ENCODE measurements at regions not wholly inside any gene's neighbourhood (a gene's known extent, or its start where the extent isn't known, plus 50 kb on each side); places are given as distances from the start of the nearest gene placed in this dataset.

DNA sequence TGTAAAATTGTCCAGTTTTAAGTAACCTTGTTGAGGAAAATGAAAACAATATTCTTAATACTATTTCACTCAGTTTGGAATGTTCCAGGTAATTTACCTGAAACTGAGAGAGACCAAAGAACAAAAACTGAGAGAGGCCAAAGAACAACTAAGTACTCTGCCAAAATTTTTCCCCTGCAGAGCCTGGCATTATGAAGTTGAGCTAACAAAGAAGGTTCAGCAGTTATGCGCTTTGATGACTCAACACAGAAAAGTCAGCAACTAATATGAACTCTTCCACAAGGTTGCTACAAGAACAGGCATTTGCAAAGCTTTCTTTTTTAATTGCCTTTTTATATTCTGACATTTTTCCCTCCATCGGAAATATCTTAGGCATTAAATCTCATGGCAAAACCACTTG, 270.9 kb downstream of the CHRM3 start:
- DNase-seq: no peak
- H3K27me3 ChIP-seq: no peaks in the 10 kb centered on the region
- TF ChIP-seq POLR2A (IDR thresholded peaks at IDR 0.05): no peak
- TF ChIP-seq, protein P1, sequence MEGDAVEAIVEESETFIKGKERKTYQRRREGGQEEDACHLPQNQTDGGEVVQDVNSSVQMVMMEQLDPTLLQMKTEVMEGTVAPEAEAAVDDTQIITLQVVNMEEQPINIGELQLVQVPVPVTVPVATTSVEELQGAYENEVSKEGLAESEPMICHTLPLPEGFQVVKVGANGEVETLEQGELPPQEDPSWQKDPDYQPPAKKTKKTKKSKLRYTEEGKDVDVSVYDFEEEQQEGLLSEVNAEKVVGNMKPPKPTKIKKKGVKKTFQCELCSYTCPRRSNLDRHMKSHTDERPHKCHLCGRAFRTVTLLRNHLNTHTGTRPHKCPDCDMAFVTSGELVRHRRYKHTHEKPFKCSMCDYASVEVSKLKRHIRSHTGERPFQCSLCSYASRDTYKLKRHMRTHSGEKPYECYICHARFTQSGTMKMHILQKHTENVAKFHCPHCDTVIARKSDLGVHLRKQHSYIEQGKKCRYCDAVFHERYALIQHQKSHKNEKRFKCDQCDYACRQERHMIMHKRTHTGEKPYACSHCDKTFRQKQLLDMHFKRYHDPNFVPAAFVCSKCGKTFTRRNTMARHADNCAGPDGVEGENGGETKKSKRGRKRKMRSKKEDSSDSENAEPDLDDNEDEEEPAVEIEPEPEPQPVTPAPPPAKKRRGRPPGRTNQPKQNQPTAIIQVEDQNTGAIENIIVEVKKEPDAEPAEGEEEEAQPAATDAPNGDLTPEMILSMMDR (IDR thresholded peaks at IDR 0.05): no peak
- H3K4me1 ChIP-seq: no peaks in the 10 kb centered on the region
- H3K4me3 ChIP-seq: no peak overlapping the region
- H3K36me3 ChIP-seq: no peaks in the 10 kb centered on the region
- no peak overlapping the region for H3K27ac ChIP-seq
- H3K9me3 ChIP-seq: no peaks in the 10 kb centered on the region

DNA sequence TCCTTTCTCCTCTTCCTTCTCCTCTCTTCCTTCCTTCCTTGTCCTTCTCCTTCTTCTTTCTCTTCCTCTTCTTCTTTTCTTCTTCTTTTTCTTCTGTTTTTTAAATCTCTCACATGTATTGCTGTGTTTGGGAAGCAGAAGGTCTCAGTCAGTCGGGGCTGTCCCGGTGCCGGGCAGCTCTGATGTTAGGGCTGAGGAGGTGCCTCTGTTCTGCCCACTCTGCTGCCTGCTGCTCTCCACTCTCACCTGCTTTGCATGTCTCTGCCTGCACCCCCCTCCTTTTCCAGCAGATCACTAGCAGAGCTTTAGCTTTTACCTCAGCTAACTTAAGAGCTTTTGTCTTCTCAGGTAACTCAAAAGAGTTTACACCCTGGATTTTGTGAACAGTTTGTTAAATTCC, 276.6 kb downstream of the CHRM3 start:
- Histone ChIP-seq H3K27ac (no peak overlapping the region), H3K4me3 (no peak overlapping the region)
- DNase-seq: no peak

DNA sequence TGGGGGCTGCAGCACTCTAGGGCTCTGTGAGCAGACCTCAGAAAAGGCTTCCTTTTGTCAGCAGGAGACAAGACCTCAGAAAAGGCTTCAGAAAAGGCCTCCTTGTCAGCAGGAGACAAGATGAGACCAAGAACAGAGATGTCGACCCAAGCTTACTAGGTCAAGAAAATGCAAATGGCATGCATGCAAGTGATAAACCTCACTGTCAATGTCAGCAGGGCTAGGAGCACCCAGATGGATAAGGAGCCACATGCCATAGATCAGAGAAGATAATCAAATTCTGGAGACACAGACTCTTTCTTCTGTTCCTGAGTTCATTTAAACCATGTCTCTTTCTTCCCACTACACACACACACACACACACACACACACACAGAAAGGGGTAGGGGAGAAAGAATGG, 285.9 kb downstream of the CHRM3 start:
- TF ChIP-seq, protein P1 (IDR thresholded peaks at IDR 0.05): no peak
- no peak for TF ChIP-seq POLR2A (IDR thresholded peaks at IDR 0.05)
- Histone ChIP-seq H3K4me3 (no peak overlapping the region), H3K36me3 (no peaks in the 10 kb centered on the region), H3K4me1 (no peaks in the 10 kb centered on the region), H3K27me3 (no peaks in the 10 kb centered on the region), H3K27ac (no peak overlapping the region), H3K9me3 (no peaks in the 10 kb centered on the region)
- no peak for DNase-seq

More for the DNA sequence above, 276.6 kb downstream of the CHRM3 start:
- H3K4me1 ChIP-seq: no peaks in the 10 kb centered on the region
- H3K9me3 ChIP-seq: no peaks in the 10 kb centered on the region
- no peak for TF ChIP-seq POLR2A (IDR thresholded peaks at IDR 0.05)
- TF ChIP-seq, protein P1 (IDR thresholded peaks at IDR 0.05): no peak
- H3K27me3 ChIP-seq: no peaks in the 10 kb centered on the region
- H3K36me3 ChIP-seq: no peaks in the 10 kb centered on the region

DNA sequence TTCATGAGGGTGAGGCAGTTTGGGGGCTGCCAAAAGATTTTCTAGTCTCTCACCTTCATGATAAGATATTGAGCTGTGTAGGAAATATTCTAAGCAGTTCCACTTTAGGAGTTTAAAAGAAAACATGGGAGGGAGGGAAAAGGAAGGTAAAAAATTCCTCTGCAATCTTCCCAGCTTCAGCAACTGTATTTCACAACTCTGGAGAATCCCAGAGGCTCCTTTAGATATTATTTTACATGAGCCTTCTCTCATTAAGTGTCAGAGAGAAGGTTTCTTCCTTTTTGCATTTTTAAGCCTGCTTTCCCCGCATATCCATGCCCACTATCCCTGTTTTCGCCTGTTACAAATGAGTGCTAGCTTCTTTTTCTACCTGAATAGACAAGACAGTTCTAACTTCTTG, 289.4 kb downstream of the CHRM3 start:
- Histone ChIP-seq H3K9me3 (no peaks in the 10 kb centered on the region), H3K27ac (no peak overlapping the region), H3K36me3 (no peaks in the 10 kb centered on the region), H3K4me3 (no peak overlapping the region), H3K4me1 (no peaks in the 10 kb centered on the region), H3K27me3 (no peaks in the 10 kb centered on the region)
- no peak for DNase-seq
- TF ChIP-seq, protein P1 (IDR thresholded peaks at IDR 0.05): no peak
- no peak for TF ChIP-seq POLR2A (IDR thresholded peaks at IDR 0.05)

DNA sequence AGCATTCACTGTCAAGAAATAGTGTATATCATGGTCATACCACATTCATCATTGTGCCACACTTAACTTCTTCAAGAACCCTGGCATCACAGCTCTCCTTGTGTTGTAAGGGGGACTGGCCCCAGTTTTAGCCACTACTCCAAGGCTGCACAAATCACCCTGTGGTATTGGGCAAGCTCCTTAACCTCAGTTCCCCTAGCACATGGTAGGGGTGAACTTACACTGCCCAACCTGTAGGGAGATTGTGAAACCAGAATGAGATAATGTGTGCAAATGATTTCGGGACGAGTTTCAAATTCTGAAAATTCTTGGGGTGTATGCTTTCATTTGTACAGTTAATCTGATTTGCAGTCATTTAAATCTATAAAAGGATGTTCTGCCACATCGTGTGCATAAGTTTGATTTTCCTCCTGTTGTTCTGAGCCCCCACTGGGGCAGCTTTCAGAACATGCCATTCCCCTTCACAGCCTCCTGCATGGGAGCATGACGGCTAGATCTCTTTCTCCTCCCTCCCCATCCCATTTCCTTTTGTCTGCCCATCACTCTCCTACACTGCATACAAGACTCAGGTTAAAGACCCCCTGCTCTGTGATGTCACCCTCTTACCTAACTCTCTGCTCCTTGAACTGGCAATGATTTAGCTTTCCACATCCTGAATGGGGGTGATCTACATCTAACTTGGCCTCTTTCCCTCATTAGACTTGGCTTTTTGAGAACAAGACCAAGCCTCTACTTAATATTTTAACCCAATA, 290.3 kb downstream of the CHRM3 start:
- DNase-seq: no peak
- no peaks in the 10 kb centered on the region for H3K36me3 ChIP-seq
- no peak overlapping the region for H3K4me3 ChIP-seq
- H3K4me1 ChIP-seq: no peaks in the 10 kb centered on the region
- H3K27ac ChIP-seq: no peak overlapping the region
- no peaks in the 10 kb centered on the region for H3K9me3 ChIP-seq
- no peaks in the 10 kb centered on the region for H3K27me3 ChIP-seq
- no peak for TF ChIP-seq POLR2A (IDR thresholded peaks at IDR 0.05)
- TF ChIP-seq, protein P1 (IDR thresholded peaks at IDR 0.05): no peak
